ENCODE measurements at regions not wholly inside any gene's neighbourhood (a gene's known extent, or its start where the extent isn't known, plus 50 kb on each side); places are given as distances from the start of the nearest gene placed in this dataset.

DNA sequence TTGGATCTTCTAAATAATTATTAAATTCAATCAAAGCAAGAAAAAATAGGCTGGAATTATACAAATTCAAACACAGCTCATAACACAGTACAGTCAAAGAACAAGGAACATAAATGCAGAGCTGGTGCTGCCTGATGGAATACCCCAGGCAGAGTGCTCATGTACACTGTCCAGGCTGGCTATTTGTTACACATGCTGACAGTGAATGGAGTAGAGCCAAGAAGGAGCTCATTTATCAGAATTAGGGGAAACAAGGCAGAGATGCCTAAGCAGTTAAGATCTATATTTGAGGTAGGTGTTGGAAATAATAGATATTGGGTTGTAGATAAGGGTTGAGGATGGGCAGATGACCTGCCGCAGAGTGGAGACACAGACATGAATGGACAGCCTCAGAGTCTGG, 788.2 kb upstream of the ARPP21 start:
- Histone ChIP-seq H3K27ac (no peak overlapping the region), H3K4me1 (peaks cover 0 to 5% (median under 1%) of the 10 kb centered on the region in 12 donors), H3K9me3 (no peaks in the 10 kb centered on the region), H3K4me3 (no peak overlapping the region), H3K27me3 (no peaks in the 10 kb centered on the region), H3K36me3 (no peaks in the 10 kb centered on the region)
- 85 to 94% (median 88%) methylated on average over 1 of the region's 1 CpG for WGBS, 4 donors
- TF ChIP-seq, protein P1, sequence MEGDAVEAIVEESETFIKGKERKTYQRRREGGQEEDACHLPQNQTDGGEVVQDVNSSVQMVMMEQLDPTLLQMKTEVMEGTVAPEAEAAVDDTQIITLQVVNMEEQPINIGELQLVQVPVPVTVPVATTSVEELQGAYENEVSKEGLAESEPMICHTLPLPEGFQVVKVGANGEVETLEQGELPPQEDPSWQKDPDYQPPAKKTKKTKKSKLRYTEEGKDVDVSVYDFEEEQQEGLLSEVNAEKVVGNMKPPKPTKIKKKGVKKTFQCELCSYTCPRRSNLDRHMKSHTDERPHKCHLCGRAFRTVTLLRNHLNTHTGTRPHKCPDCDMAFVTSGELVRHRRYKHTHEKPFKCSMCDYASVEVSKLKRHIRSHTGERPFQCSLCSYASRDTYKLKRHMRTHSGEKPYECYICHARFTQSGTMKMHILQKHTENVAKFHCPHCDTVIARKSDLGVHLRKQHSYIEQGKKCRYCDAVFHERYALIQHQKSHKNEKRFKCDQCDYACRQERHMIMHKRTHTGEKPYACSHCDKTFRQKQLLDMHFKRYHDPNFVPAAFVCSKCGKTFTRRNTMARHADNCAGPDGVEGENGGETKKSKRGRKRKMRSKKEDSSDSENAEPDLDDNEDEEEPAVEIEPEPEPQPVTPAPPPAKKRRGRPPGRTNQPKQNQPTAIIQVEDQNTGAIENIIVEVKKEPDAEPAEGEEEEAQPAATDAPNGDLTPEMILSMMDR (IDR thresholded peaks at IDR 0.05) = no peak
- no peak for TF ChIP-seq POLR2A (IDR thresholded peaks at IDR 0.05)
- intact Hi-C loops (cut with DNase I) = no loop called here
- ATAC-seq = no peak
- no peak for DNase-seq

- H3K4me3 ChIP-seq = no peak overlapping the region
- 98 to 100% (median 99%) methylated on average over 1 of the region's 1 CpG for WGBS, 4 donors
- ATAC-seq (no peak), DNase-seq (no peak)
- no peak overlapping the region for H3K27ac ChIP-seq
- peaks cover 0 to 13% (median 1%) of the 10 kb centered on the region in 12 donors for H3K4me1 ChIP-seq
- TF ChIP-seq, protein P1 (IDR thresholded peaks at IDR 0.05) = no peak
- no peak for TF ChIP-seq POLR2A (IDR thresholded peaks at IDR 0.05)
- no peaks in the 10 kb centered on the region for H3K27me3 ChIP-seq
- H3K36me3 ChIP-seq = no peaks in the 10 kb centered on the region
- intact Hi-C loops (cut with DNase I) = no loop called here
- H3K9me3 ChIP-seq = no peaks in the 10 kb centered on the region
Observed at GRCh38 chr3:34852844-34853439, 786.4 kb upstream of the ARPP21 start.

GRCh38 chr3:34856081-34856947, 783.0 kb upstream of the ARPP21 start:
- intact Hi-C loops (cut with DNase I) = no loop called here
- no peak overlapping the region for H3K4me3 ChIP-seq
- 13 to 19% (median 15%) methylated on average over 7 of the region's 7 CpGs for WGBS, 4 donors

More at GRCh38 chr3:34856081-34856947, 783.0 kb upstream of the ARPP21 start:
- H3K9me3 ChIP-seq = no peaks in the 10 kb centered on the region
- ATAC-seq (no peak), DNase-seq (no peak)
- no peaks in the 10 kb centered on the region for H3K27me3 ChIP-seq
- TF ChIP-seq POLR2A (IDR thresholded peaks at IDR 0.05) = no peak
- TF ChIP-seq, protein P1 (IDR thresholded peaks at IDR 0.05) = no peak
- H3K27ac ChIP-seq = no peak overlapping the region
- no peaks in the 10 kb centered on the region for H3K36me3 ChIP-seq
- peaks cover 0 to 13% (median 1%) of the 10 kb centered on the region in 12 donors for H3K4me1 ChIP-seq
